Caco-2 (cell line): ENCODE measurements at regions not wholly inside any gene's neighbourhood (a gene's known extent, or its start where the extent isn't known, plus 50 kb on each side); places are given as distances from the start of the nearest gene placed in this dataset.

Experiments used
- BruUV-seq: library from RNA; stranded (reverse); fragments of 400-500 nt; replicated peaks from 2 replicates; lab custom pipeline; 2021; lab: Mats Ljungman, UMichigan
- CTCF ChIA-PET: fragments of 300-600 bp; sonication (Branson Sonifier 250); formaldehyde crosslinking; loops from one replicate; lab custom pipeline; 2022; ENCODE audit warnings: antibody characterized with exemption; lab: Charles Lee
- POLR2A ChIA-PET: fragments of 300-600 bp; sonication (Branson Sonifier 250); formaldehyde crosslinking; loops from one replicate; lab custom pipeline; 2022; ENCODE audit warnings: antibody characterized with exemption; lab: Charles Lee
- DNase-seq, 2 experiments: peaks; one replicate each; pipeline versions ENCODE4 v3.0.0 to v3.0.0-alpha.2; 2020 to 2022
- H3K27me3 ChIP-seq: replicated peaks from 2 replicates; pipeline ENCODE4 v1.6.0; 2011; ENCODE audit warnings: low read length; ENCODE audit not compliant: control insufficient read depth, insufficient read depth
- H3K36me3 ChIP-seq: 2 replicates; pipeline ENCODE4 v1.5.1; 2011; ENCODE audit warnings: low read length; ENCODE audit not compliant: control insufficient read depth, insufficient read depth
- H3K4me1 ChIP-seq: fragments of 250-450 bp; sonication (Bioruptor Pico); 2 replicates; pipeline ENCODE4 v1.5.1; 2020; ENCODE audit warnings: mild to moderate bottlenecking
- H3K4me3 ChIP-seq: 2 replicates; pipeline ENCODE4 v1.5.1; 2011; ENCODE audit warnings: low read depth, mild to moderate bottlenecking, control low read depth, low read length
- H3K9me3 ChIP-seq: fragments of 250-450 bp; sonication (Bioruptor Pico); 2 replicates; pipeline ENCODE4 v1.5.1; 2020; ENCODE audit warnings: mild to moderate bottlenecking, moderate library complexity
- H3K27ac Mint-ChIP-seq: one replicate; pipeline ENCODE4 v1.8.0; 2022; ENCODE audit warnings: mixed read lengths; ENCODE audit not compliant: unreplicated experiment
- H3K27me3 Mint-ChIP-seq: one replicate; pipeline ENCODE4 v1.8.0; 2022; ENCODE audit warnings: mixed read lengths; ENCODE audit not compliant: insufficient read depth, unreplicated experiment
- H3K36me3 Mint-ChIP-seq: one replicate; pipeline ENCODE4 v1.8.0; 2022; ENCODE audit warnings: mild to moderate bottlenecking, mixed read lengths; ENCODE audit not compliant: insufficient read depth, unreplicated experiment
- H3K4me1 Mint-ChIP-seq: one replicate; pipeline ENCODE4 v1.8.0; 2022; ENCODE audit warnings: low read depth, mixed read lengths; ENCODE audit not compliant: unreplicated experiment
- H3K4me3 Mint-ChIP-seq: one replicate; pipeline ENCODE4 v1.8.0; 2022; ENCODE audit warnings: mild to moderate bottlenecking, moderate library complexity, mixed read lengths; ENCODE audit not compliant: unreplicated experiment
- H3K9me3 Mint-ChIP-seq: one replicate; pipeline ENCODE4 v1.8.0; 2022; ENCODE audit warnings: mixed read lengths; ENCODE audit not compliant: unreplicated experiment
- CTCF ChIP-seq, 2 experiments: fragments of 200-600 bp in 1 of 2; IDR thresholded peaks; 1 replicate in 1 of 2; 2 replicates in 1 of 2; pipeline versions ENCODE4 v1.5.1 to v1.8.0; 2011 to 2022; ENCODE audit warnings: antibody characterized with exemption in 1 of 2, control low read depth in 1 of 2, inconsistent platforms in 1 of 2, low read depth in 1 of 2, low read length in 1 of 2, mild to moderate bottlenecking in 1 of 2, moderate library complexity in 1 of 2; ENCODE audit not compliant: insufficient read depth in 1 of 2, severe bottlenecking in 1 of 2, unreplicated experiment in 1 of 2
- intact Hi-C: fragments of 100-400 bp; cut with micrococcal nuclease; formaldehyde crosslinking; loops from one replicate; pipeline ENCODE4 v1.10.0; 2022; ENCODE audit not compliant: unreplicated experiment

GRCh38 chr16:80875616-80876015 lies 71.2 kb upstream of the CDYL2 start:
- Mint-ChIP-seq H3K36me3 (no peaks in the 10 kb centered on the region), H3K4me1 (peaks cover 12% of the 10 kb centered on the region), H3K4me3 (peak overlapping the region; percentile 21), H3K27me3 (peaks cover 17% of the 10 kb centered on the region), H3K27ac (no peak overlapping the region), H3K9me3 (no peaks in the 10 kb centered on the region)
- no peak for DNase-seq
- H3K4me1 ChIP-seq = no peaks in the 10 kb centered on the region
- CTCF ChIA-PET = no interaction called here
- H3K27me3 ChIP-seq = no peaks in the 10 kb centered on the region
- POLR2A ChIA-PET = no interaction called here
- no peaks in the 10 kb centered on the region for H3K36me3 ChIP-seq
- intact Hi-C loops = no loop called here
- H3K9me3 ChIP-seq = 0 out of 2 replicates have a peak, but pooled peaks cover 2% of the 10 kb centered on the region
- TF ChIP-seq CTCF (IDR thresholded peaks at IDR 0.05; ENCODE audit: insufficient read depth in 1 of 2, low read depth in 1 of 2, low read length in 1 of 2, severe bottlenecking in 1 of 2, unreplicated experiment in 1 of 2) = no peak
- no TSS peak for BruUV-seq
- H3K4me3 ChIP-seq = no peak overlapping the region

DNA sequence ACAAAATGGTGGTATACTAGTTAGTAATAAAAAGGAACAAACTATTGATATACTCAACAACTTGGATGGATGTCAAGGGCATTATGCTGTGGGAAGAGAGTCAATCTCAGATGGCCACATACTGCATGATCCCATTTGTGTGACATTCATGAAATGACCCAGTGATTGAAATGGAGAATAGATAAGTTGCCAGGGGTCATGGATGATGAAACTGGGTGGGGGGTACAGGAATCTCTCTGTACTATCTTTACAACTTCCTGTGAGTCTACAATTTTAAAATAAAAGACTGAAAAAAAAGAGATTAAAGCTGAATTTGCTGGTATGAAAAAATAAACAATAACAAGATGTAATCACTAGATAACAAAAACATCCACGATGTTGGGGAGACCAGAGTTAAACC lies 70.5 kb upstream of the CDYL2 start:
- Histone ChIP-seq H3K27me3 (no peaks in the 10 kb centered on the region), H3K9me3 (0 out of 2 replicates have a peak, but pooled peaks cover 2% of the 10 kb centered on the region), H3K36me3 (no peaks in the 10 kb centered on the region), H3K4me1 (no peaks in the 10 kb centered on the region), H3K4me3 (no peak overlapping the region)
- TF ChIP-seq CTCF (IDR thresholded peaks at IDR 0.05; ENCODE audit: insufficient read depth in 1 of 2, low read depth in 1 of 2, low read length in 1 of 2, severe bottlenecking in 1 of 2, unreplicated experiment in 1 of 2) = no peak
- no peak for DNase-seq
- H3K27ac Mint-ChIP-seq = no peak overlapping the region
- no TSS peak for BruUV-seq
- H3K9me3 Mint-ChIP-seq = no peaks in the 10 kb centered on the region
- no peaks in the 10 kb centered on the region for H3K36me3 Mint-ChIP-seq
- intact Hi-C loops = no loop called here
- POLR2A ChIA-PET = no interaction called here
- peaks cover 17% of the 10 kb centered on the region for H3K27me3 Mint-ChIP-seq
- H3K4me3 Mint-ChIP-seq = no peak overlapping the region
- CTCF ChIA-PET = interaction anchor here (0.6 kb wide), 1 partner anchor 210 kb away, joined by 6 read pairs; no protein-coding TSS in a partner anchor
- peaks cover 12% of the 10 kb centered on the region for H3K4me1 Mint-ChIP-seq

DNA sequence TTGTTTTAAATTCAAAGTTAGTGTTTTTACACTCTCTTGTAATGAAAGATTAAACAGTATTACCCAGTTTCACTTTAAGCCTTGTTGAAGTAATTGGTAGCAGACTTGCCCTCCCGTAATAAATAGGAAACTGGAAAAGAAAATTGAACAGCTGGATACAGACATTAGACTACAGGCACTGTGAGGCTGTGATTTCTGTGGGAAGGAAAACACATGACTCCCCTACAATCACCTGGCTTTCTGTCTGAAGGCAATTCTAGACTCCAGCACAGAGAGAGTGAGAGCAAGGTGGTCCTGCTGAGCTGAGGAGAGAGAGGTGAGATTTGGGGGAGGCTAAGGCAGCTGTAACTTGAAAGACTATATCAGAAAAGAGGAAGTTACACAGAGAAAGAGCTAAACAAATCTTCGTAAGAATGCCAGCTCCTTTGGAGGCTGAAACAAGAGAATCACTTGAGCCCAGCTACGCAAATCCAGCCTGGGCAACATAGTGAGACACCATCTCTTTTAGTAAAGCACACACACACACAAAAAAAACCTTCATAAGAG lies 57.8 kb upstream of the CDYL2 start:
- Mint-ChIP-seq H3K27me3 (peaks cover 10% of the 10 kb centered on the region), H3K9me3 (peaks cover 12% of the 10 kb centered on the region), H3K27ac (no peak overlapping the region), H3K36me3 (no peaks in the 10 kb centered on the region), H3K4me1 (no peaks in the 10 kb centered on the region), H3K4me3 (no peak overlapping the region)
- Histone ChIP-seq H3K9me3 (0 out of 2 replicates have a peak, but pooled peaks cover 2% of the 10 kb centered on the region), H3K4me3 (no peak overlapping the region), H3K27me3 (peaks cover 2% of the 10 kb centered on the region; the same call in 1 of the 2 replicates), H3K36me3 (no peaks in the 10 kb centered on the region), H3K4me1 (no peaks in the 10 kb centered on the region)
- CTCF ChIA-PET = no interaction called here
- no peak for DNase-seq
- POLR2A ChIA-PET = no interaction called here
- intact Hi-C loops = no loop called here
- no TSS peak for BruUV-seq
- no peak for TF ChIP-seq CTCF (IDR thresholded peaks at IDR 0.05; ENCODE audit: insufficient read depth in 1 of 2, low read depth in 1 of 2, low read length in 1 of 2, severe bottlenecking in 1 of 2, unreplicated experiment in 1 of 2)
